MM.1S (cell line): ENCODE measurements at regions not wholly inside any gene's neighbourhood (a gene's known extent, or its start where the extent isn't known, plus 50 kb on each side); places are given as distances from the start of the nearest gene placed in this dataset.

Source experiments
- DNase-seq: peaks from one replicate; pipeline ENCODE4 v3.0.0-alpha.2; 2015
- H2AFZ ChIP-seq: fragments of 300-600 bp; sonication (generic); 2 replicates; pipeline ENCODE4 v1.6.0; 2016; ENCODE audit warnings: antibody characterized with exemption, low read length
- H3F3A ChIP-seq: fragments of 300-600 bp; sonication (generic); 2 replicates; pipeline ENCODE4 v1.6.1; 2016; ENCODE audit warnings: mild to moderate bottlenecking, antibody characterized with exemption, low read length, moderate library complexity, mixed read lengths; ENCODE audit not compliant: insufficient read depth
- H3K27ac ChIP-seq: fragments of 300-600 bp; sonication (generic); 2 replicates; pipeline ENCODE4 v1.5.1; 2016; ENCODE audit warnings: mild to moderate bottlenecking, low read length
- H3K27me3 ChIP-seq: fragments of 300-600 bp; sonication (generic); replicated peaks from 2 replicates; pipeline ENCODE4 v1.6.0; 2016; ENCODE audit warnings: low read length; ENCODE audit not compliant: insufficient read depth
- H3K36me3 ChIP-seq: fragments of 300-600 bp; sonication (generic); replicated peaks from 2 replicates; pipeline ENCODE4 v1.6.1; 2016; ENCODE audit warnings: mild to moderate bottlenecking, low read length, mixed read lengths; ENCODE audit not compliant: insufficient read depth
- H3K4me1 ChIP-seq: fragments of 300-600 bp; sonication (generic); 2 replicates; pipeline ENCODE4 v1.6.1; 2016; ENCODE audit warnings: low read length, mixed read lengths
- H3K4me2 ChIP-seq: fragments of 300-600 bp; sonication (generic); 2 replicates; pipeline ENCODE4 v1.6.0; 2016; ENCODE audit warnings: low read depth, low read length
- H3K4me3 ChIP-seq: fragments of 300-600 bp; sonication (generic); 2 replicates; pipeline ENCODE4 v1.5.1; 2016; ENCODE audit warnings: low read length, mixed read lengths
- H3K79me2 ChIP-seq: fragments of 300-600 bp; sonication (generic); 2 replicates; pipeline ENCODE4 v1.6.1; 2016; ENCODE audit warnings: mixed run types, low read length, mixed read lengths
- H3K9ac ChIP-seq: fragments of 300-600 bp; sonication (generic); 2 replicates; pipeline ENCODE4 v1.6.1; 2016; ENCODE audit warnings: low read length, mixed read lengths
- H3K9me2 ChIP-seq: fragments of 300-600 bp; sonication (generic); replicated peaks from 2 replicates; pipeline ENCODE4 v1.6.1; 2016; ENCODE audit warnings: mild to moderate bottlenecking, low read length, mixed read lengths; ENCODE audit not compliant: insufficient read depth
- H3K9me3 ChIP-seq: fragments of 300-600 bp; sonication (generic); replicated peaks from 2 replicates; pipeline ENCODE4 v1.6.1; 2016; ENCODE audit warnings: mild to moderate bottlenecking, low read length, mixed read lengths; ENCODE audit not compliant: insufficient read depth
- H4K20me1 ChIP-seq: fragments of 300-600 bp; sonication (generic); 2 replicates; pipeline ENCODE4 v1.6.1; 2016; ENCODE audit warnings: mild to moderate bottlenecking, low read length, moderate library complexity, mixed read lengths; ENCODE audit not compliant: insufficient read depth
- CTCF ChIP-seq: fragments of 300-600 bp; sonication (generic); IDR thresholded peaks from 2 replicates; pipeline ENCODE4 v1.5.1; 2016; ENCODE audit warnings: antibody characterized with exemption, low read length, mixed read lengths
- EZH2 ChIP-seq: fragments of 300-600 bp; sonication (generic); optimal IDR thresholded peaks from 2 replicates; pipeline ENCODE3; 2017; ENCODE audit warnings: low read depth, mild to moderate bottlenecking, antibody characterized with exemption, low read length, mixed read lengths
- EZH2phosphoT487 ChIP-seq: fragments of 300-600 bp; sonication (generic); IDR thresholded peaks from 2 replicates; pipeline ENCODE4 v1.6.1; 2018; ENCODE audit warnings: antibody characterized with exemption, low read length

- H3K79me2 ChIP-seq, result no peaks in the 10 kb centered on the region
- no peak overlapping the region for H2AFZ ChIP-seq
- no peak overlapping the region for H3K27ac ChIP-seq
- H3F3A ChIP-seq, result no peaks in the 10 kb centered on the region
- H3K4me3 ChIP-seq, result no peak overlapping the region
- no peaks in the 10 kb centered on the region for H3K36me3 ChIP-seq
- H3K9me2 ChIP-seq, result no peaks in the 10 kb centered on the region
- TF ChIP-seq EZH2phosphoT487 (no peak), EZH2 (no peak), CTCF (no peak)
- H3K9me3 ChIP-seq, result no peaks in the 10 kb centered on the region
- H3K9ac ChIP-seq, result no peak overlapping the region
- no peak overlapping the region for H3K4me2 ChIP-seq
- no peaks in the 10 kb centered on the region for H3K4me1 ChIP-seq
- no peak for DNase-seq
- H4K20me1 ChIP-seq, result no peaks in the 10 kb centered on the region
- H3K27me3 ChIP-seq, result no peaks in the 10 kb centered on the region
Measured at GRCh38 chr4:38562751-38563198, 101.2 kb upstream of the KLF3 start.

- H2AFZ ChIP-seq, result no peak overlapping the region
- TF ChIP-seq EZH2phosphoT487 (no peak), CTCF (no peak)
- DNase-seq, result no peak
- H3K9me2 ChIP-seq, result no peaks in the 10 kb centered on the region
- H3K36me3 ChIP-seq, result no peaks in the 10 kb centered on the region
- no peak overlapping the region for H3K27ac ChIP-seq
- H4K20me1 ChIP-seq, result no peaks in the 10 kb centered on the region
- no peak overlapping the region for H3K4me3 ChIP-seq
- no peaks in the 10 kb centered on the region for H3K79me2 ChIP-seq
- no peak overlapping the region for H3K9ac ChIP-seq
- H3K9me3 ChIP-seq, result no peaks in the 10 kb centered on the region
- no peak overlapping the region for H3K4me2 ChIP-seq
- H3F3A ChIP-seq, result no peaks in the 10 kb centered on the region
- H3K4me1 ChIP-seq, result no peaks in the 10 kb centered on the region
- H3K27me3 ChIP-seq, result no peaks in the 10 kb centered on the region
Measured at GRCh38 chr4:38563707-38564495, 100.1 kb upstream of the KLF3 start.

GRCh38 chr4:38565271-38566199, 98.5 kb upstream of the KLF3 start:
- no peak overlapping the region for H3K4me3 ChIP-seq
- no peak overlapping the region for H3K9ac ChIP-seq
- no peak for DNase-seq
- H3K27me3 ChIP-seq, result no peaks in the 10 kb centered on the region
- H3K36me3 ChIP-seq, result no peaks in the 10 kb centered on the region
- no peaks in the 10 kb centered on the region for H3K4me1 ChIP-seq
- no peak overlapping the region for H2AFZ ChIP-seq
- no peaks in the 10 kb centered on the region for H3K9me3 ChIP-seq
- no peak overlapping the region for H3K27ac ChIP-seq
- no peak overlapping the region for H3K4me2 ChIP-seq
- H3K9me2 ChIP-seq, result no peaks in the 10 kb centered on the region
- no peaks in the 10 kb centered on the region for H3K79me2 ChIP-seq
- no peaks in the 10 kb centered on the region for H4K20me1 ChIP-seq
- TF ChIP-seq EZH2 (no peak), CTCF (no peak), EZH2phosphoT487 (no peak)
- H3F3A ChIP-seq, result no peaks in the 10 kb centered on the region
